Ishikawa (cell line): ENCODE measurements at regions not wholly inside any gene's neighbourhood (a gene's known extent, or its start where the extent isn't known, plus 50 kb on each side); places are given as distances from the start of the nearest gene placed in this dataset.

Experiments used
- CEBPB ChIP-seq: IDR thresholded peaks from 2 replicates; pipeline ENCODE4 v1.6.1; 2012
- CREB1 ChIP-seq: IDR thresholded peaks from 2 replicates; pipeline ENCODE4 v1.6.1; 2012; ENCODE audit warnings: low read depth
- EP300 ChIP-seq: IDR thresholded peaks from 2 replicates; pipeline ENCODE4 v1.6.1; 2012; ENCODE audit warnings: borderline replicate concordance
- FOXM1 ChIP-seq: IDR thresholded peaks from 2 replicates; pipeline ENCODE4 v1.6.1; 2012; ENCODE audit warnings: low read depth, borderline replicate concordance
- MAX ChIP-seq: IDR thresholded peaks from 2 replicates; pipeline ENCODE4 v1.6.1; 2012
- NFIC ChIP-seq: IDR thresholded peaks from 2 replicates; pipeline ENCODE4 v1.6.1; 2012
- RAD21 ChIP-seq: IDR thresholded peaks from 2 replicates; pipeline ENCODE4 v1.6.1; 2012; ENCODE audit warnings: low read depth
- REST ChIP-seq: IDR thresholded peaks from 2 replicates; pipeline ENCODE4 v1.6.1; 2012; ENCODE audit warnings: low read depth, mild to moderate bottlenecking
- TAF1 ChIP-seq: IDR thresholded peaks from 2 replicates; pipeline ENCODE4 v1.6.1; 2012; ENCODE audit warnings: low read depth, mild to moderate bottlenecking
- TCF12 ChIP-seq: IDR thresholded peaks from 2 replicates; pipeline ENCODE4 v1.6.1; 2012; ENCODE audit warnings: low read depth
- YY1 ChIP-seq: IDR thresholded peaks from 2 replicates; pipeline ENCODE4 v1.6.1; 2012; ENCODE audit warnings: low read depth

GRCh38 chr3:106372806-106373190, 504.0 kb upstream of the CBLB start:
- TF ChIP-seq MAX (no peak), EP300 (no peak), CREB1 (no peak), TCF12 (no peak), TAF1 (no peak), FOXM1 (no peak), CEBPB (no peak), RAD21 (no peak), NFIC (no peak), YY1 (no peak), REST (no peak)
